Eye (tissue), 1 donor: ENCODE measurements at regions not wholly inside any gene's neighbourhood (a gene's known extent, or its start where the extent isn't known, plus 50 kb on each side); places are given as distances from the start of the nearest gene placed in this dataset.
"Not testable (repeated sequence)": the region's sequence is repeated elsewhere in the genome, so short reads cannot be mapped to it uniquely, and the experiment has no call there.

Experiments used
- DNase-seq: peaks from one replicate; pipeline ENCODE4 v3.0.0-alpha.2; 2015

DNA sequence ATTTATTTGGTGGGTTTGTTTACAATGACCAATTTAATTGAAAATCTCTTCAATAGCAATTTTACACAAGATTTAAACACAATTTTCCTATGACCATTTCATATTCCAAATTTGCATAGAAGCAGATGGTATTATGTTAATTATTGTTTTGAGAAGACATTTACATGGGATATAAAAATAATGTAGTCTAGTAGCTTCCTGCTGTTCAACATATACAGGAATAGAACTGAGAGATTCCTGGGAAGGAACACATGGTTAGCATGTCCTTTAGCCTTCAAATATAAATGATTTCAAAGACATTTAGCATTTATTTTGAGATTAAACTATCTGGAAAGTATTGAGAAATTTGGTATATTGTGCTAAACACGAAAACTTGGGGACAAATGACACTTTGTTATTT, 129.6 kb downstream of the KCNE4 start:
- no peak for DNase-seq

DNA sequence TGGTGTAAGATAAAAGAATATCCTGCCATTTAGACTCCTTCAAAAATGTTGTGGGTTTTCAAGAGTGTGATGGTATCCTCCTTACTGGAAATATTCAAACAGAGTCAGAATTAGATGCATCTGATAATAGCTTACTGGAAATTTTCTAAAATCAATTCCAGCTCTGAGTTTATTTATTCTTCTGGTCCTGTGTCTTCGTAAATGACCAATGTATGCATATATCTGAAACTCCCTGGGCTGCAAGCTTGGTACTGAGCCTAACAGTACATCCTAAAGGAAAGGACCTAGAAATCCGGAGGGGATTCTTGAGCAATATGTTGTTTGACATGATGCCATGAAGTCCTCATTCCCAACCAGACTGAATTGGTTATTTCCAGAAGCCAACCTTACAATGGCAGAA, 130.4 kb downstream of the KCNE4 start:
- DNase-seq = no peak

DNA sequence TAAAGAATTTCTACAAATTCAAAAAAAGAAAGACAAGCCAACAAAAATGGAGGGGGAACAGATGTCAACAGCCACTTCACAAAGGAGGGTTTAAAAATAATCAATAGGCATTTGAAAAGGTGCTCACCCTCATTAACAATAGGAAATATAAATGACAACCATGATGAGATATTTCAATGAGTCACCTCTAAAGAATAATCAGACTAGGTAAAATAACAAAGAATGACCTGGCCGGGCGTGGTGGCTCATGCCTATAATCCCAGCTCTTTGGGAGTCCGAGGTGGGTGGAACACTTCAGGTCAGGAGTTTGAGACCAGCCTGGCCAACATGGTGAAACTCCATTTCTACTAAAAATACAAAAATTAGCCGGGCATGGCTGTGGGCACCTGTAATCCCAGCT, 133.6 kb downstream of the KCNE4 start:
- no peak for DNase-seq

DNA sequence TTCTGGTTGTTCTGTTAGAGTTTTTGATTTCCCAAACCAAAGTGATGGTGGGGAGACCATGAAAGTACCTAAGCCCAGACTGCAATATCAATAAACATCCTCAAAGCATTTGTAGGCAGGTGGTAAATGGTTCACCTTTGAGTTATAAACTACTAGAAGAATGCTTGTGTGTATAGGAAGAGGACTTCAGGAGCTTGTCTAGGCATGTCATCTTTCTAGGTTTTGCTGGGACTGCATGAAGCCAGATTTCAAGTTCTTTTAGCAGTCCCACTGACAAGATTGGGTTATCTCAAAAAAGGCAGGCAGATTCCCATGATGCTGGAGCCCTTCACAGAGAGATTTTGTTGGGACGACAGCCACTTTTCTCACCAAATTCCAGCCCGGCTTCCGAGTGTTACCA, 135.3 kb downstream of the KCNE4 start:
- no peak for DNase-seq

DNA sequence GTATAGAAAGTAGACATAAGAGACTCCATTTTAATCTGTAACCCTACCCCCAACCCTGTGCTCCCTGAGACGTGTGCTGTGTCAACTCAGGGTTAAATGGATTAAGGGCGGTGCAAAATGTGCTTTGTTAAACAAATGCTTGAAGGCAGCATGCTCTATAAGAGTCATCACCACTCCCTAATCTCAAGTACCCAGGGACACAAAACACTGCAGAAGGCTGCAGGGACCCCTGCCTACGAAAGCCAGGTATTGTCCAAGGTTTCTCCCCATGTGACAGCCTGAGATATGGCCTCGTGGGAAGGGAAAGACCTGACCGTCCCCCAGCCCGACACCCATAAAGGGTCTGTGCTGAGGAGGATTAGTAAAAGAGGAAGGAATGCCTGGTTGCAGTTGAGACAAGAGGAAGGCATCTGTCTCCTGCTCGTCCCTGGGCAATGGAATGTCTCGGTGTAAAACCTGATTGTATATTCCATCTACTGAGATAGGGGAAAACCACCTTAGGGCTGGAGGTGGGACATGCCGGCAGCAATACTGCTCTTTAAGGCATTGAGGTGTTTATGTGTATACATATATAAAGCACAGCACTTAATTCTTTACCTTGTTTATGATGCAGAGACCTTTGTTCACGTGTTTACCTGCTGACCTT, 138.7 kb downstream of the KCNE4 start:
- DNase-seq = not testable (repeated sequence)

DNA sequence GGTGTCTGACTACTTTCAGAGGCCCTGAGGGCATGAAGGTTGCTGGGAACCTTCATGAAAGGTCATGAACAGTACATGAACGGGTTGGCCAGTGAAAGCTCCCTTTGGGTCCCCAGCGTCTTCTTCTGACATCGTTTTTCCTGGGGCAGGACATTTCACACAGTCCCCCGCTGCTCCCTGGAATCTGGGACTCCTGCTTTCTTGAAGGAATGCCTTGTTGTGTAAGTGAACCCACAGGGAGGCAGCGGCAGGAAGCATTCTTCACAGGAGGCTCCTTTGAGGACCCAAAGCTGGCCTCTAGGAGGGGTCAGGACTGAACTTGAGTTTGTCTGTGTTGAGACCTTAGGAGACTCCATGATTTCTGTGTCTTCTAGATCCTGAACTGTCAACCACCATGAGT, 144.3 kb downstream of the KCNE4 start:
- DNase-seq = no peak

DNA sequence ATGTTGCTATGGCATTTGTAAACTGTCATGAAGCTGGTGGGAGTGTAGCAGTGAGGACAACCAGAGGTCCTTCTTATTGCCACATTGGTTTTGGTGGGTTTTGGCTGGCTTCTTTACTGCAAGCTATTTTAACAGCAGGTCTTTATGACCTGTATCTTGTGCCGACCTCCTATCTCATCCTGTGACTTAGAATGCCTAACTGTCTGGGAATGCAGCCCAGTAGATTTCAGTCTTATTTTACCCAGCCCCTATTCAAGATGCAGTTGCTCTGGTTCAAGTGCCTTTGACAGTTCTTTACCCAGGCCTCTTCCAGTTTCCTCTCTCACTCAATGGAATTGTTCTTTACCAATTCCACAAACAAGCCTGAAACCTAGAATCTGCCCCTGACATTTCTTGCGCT, 145.1 kb downstream of the KCNE4 start:
- no peak for DNase-seq

DNA sequence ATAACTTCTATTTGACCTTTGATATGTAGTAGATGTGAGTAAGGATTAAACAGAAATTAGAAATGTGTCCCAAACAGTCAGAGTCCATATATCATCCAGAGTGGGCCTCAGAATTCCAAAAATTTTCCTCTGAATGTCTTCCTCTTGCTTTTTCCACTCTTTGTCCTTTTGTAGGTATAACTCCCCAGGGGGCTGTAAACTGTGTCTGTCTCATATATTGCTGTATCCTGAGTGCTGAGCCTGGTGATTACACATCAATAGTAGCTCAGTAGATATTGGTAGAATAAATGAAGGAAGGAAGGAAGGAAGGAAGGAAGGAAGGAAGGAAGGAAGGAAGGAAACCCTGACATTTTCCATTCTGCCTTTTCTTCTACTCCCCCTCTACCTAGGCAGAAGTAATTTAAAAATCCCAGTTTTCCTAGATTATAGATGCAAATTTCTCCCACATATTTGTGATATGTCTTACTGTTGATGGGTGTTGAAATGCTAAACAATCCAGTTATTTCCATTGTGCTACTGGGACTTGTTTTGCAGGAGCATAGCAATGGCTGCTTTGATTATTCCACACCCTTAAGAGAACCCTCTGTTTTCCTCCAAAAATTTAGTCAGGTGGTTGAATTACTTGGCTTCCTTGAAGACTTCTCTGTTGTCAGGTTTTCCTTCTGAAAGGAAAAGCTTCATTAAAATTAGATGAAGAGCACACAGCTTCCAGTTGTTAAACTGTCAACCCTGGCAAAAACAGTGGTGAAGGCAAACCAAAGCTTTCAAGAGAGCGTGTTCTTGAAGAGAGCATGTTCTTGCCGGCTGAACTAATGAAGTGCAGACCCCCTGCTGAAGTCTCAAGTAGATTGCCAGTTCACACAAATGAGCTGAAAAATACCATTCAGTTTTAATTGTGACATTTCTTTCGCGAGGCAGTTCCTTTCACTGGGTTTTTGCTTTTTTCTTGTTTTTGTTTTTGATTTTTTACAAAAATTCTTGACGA, 147.8 kb downstream of the KCNE4 start:
- DNase-seq = no peak

DNA sequence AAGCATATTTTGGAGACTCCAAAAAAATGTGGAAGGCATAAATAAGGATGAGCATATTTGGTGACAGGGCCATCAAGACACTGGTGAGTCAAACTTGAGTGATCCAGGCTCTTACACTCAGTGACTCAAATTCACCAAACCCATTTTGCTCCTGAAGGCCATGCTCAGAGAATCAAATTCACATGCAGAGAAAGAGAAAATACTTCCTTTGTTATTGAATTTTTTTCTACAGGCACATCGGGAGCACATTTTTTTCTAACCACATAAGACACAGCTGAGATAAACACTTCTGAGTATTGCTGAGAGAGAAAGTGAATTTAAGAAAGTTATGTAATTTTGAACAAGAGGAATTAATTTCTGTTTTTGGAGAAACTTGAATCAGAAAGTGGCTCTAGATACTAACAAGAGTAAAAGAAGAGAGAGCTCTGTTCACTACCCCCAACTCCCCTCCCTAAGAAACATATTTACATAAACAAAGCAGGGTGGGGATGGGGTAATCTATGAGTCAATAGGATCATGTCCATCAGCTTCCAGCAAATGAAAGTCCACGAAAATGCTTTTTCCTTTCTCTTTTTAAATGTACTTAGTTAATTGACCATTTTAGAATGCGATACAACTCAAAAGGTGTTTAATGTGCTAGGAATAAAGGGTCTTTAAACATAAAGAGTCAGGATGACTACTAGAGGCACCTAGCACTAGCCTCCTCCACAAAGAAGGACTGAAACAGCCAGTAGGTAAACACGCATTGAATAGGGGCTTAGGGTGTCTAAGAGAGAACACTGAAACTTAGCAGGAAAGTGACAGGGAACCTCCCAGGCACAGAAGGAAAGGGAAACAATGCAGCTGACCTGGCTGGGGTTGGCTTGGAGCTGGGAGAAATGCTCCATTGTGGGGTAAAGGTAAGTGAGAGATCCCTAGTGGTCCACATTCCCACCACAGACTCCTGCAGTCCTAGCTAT, 152.3 kb downstream of the KCNE4 start:
- no peak for DNase-seq

DNA sequence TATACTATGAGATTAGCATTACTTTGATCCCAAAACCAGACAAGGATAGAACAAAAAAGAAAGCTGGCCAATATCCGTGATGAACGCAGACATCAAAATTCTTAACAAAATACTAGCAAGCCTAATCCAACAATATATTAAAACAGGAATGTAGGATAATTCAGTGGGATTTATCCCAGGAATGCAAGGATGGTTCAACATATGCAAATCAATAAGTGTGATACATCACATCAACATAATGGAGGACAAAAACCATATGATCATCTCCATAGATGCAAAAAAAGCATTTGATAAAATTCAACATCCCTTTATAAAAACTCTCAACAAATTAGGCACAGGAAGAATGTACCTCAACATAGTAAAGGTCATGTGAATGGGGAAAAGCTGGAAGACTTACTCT, 158.5 kb downstream of the KCNE4 start:
- DNase-seq = no peak

DNA sequence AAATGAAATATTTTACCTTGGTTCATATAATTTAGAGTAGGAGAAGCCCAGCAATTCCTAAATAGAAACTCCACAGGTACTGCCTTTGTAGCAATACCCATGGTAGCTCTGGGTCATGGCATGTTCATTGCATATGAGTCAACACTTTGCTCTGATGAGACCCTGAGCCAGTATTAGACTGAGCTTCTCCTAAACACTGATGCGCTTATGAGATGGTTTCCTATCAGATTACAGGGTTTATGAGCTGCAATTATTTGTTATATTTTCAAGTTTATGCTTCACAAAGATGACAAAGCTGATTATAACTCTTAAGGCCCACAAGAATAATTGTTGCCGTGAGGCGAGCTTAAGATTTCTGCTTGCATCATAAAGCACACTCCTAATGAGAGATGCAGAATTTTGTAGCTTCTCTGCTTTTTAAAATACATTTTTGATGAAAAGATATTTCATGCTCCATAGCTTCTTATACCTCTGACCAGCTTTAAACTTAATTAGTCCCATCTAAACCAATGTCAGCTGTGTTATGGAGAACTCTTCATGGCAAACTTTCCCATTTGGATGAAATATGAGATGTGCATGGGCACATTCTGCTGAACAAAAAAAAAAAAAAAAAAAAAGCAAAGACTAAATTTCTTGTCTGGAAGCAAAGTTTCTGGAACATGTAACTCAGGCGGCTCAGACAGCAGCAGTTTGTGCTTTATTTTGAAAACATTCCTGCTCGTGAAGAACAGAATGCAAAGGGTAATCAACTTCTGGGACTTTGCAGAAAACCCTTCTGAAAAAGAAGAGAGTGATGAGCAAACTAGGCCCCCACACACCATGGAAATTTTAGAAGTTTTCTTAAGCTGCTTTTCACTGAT, 162.6 kb downstream of the KCNE4 start:
- DNase-seq = peak; percentile 32

DNA sequence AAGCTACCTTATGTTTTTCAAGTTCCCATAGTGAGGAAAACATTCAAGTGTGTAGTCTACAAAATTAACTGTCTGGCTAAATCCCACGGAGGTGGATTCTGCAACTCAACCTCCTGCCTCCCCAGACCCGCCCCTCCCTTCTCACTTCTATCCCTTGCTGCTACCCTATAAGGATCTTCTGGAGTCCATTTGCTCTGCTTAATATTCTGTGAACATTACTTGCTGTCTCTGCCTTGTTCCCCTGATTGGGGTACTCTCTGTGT, 163.2 kb downstream of the KCNE4 start:
- DNase-seq = no peak

DNA sequence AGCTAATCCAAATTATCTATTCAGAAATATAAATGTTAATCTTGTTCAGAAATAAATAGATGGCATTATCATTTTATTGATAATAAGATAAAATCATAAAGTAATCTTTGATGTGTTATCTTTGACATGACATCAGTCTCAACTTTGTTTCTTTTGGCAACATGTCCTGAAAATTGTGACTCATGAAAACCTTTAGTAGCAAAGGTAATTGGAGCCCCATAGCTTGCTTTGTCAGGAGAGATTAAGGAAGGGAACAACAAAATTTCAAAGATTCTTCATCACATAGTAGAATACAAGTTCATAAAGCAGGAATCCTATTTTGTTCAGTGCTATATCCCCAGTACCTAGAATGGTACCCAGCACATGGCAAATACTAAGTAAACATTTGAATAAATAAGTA, 165.4 kb downstream of the KCNE4 start:
- DNase-seq = no peak

DNA sequence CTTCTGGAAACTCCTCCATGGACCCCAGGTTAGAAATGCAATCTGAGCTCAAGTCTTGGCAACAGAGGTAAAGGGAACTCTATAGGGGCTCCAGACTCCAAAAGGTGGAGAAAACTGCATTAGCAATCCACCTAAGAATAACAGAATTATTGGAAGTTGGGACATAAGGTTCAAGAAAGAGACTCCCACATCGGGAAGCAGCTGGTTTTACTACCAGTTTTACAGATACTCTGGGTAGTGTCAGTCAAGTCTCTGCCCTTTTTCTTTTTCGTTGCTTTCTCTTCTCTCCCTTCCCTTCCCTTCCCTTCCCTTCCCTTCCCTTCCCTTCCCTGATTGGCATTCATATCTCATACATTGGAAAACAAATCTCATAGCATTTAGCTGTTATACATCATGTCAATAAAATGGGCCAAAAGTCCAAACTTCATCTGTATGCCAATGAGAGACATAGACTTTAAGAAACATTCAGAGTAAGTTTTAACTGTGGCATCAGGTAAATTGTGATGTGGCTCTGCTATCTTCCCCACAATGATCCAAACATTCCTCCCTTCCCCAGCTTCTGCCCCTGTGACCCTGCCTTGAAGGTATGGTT, 166.7 kb downstream of the KCNE4 start:
- no peak for DNase-seq

DNA sequence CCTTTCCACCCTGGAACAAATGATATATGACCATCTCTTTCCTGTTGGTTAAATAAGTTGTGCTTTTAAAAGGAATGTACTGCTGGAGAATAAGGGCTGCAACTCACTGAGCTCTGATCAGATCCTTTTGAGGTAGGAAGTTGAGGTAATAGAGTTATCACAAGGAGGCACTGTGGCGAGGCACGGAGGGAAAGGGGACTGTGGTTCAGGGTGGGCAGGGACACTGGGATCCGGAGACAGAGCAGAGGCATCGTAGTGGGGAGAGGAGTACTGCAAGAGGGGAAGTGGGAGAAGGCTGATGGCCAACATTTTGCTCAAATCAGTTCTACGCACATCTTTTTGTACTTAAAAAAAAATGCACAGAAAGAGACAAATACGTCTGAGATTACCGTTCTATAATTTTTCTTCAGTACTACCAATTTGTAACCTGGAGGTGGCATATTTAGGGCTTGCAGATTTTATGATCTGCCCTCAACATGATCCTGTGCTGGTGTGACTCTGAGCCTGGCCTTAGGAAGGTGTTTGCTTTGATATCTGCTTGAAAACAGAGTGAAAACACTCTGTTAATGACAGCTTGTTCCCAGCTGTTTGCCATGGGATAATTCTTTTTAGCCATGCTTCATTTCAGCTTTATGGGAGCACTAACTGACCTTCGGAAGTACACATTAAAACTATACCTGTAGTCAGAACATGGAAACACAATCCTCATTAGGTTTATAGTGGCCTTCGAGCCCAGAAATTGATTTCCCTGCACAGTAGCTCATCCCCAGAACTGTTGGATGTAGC, 168.1 kb downstream of the KCNE4 start:
- no peak for DNase-seq

DNA sequence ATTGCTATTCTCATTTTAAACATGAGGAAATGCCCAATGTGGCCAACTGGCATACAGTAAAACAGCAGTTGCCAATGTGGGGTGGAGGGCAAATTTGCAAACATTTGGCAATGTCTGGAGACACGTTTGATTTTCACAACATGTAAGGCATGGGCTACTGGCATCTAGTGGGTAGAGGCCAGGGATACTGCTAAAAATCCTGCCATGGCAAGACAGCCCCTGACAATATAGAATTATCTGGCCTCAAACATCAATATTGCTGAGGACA, 168.6 kb downstream of the KCNE4 start:
- DNase-seq = no peak

DNA sequence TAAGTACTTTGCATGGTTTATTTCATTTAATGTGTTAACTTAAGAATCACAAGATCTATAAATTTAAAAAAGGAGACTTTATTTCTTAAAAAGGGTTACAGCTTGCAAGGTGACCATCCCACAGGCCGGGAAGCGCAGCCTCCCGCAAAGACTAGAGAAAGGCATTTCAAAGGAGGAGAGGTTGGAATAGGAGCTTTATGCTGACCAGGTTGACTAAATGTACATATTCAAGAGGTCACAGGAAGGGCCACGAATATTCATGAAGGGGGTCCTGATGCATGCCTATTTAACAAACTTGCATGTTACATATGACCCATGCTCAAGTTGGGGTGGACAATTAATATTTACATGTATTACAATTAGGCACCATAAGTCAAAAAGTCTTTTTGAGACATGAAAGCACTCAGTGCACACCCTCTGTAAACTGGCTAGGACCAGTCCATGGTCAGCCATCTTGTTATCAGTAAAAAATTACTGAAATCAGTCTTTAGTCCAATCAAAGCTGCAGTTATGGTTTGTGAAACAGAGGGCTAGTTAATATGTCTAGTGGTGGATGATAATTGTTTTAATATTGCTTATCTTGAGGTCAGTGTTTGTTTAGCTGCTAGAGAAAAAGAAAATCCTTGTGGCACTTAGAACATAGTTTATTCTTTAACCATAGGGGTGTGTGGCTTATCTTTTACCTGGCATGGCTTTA, 169.3 kb downstream of the KCNE4 start:
- DNase-seq = no peak

DNA sequence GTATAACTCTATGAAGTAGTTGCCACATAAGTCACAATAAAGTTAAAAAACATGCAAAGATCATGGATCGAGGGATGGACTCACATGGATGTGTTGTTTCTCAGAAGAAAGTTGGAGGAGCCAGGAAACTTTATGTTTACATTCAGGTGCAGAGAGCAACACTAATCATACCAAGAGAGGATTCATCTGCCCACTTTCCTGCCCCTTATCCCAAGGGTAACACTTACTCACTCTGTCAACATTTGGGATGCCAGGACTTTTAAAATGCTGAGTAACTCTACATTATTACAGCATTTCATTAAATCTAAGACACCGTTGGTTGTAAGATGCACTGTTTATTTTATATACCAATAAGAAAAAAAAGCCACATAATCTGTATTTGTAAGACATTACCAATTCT, 170.4 kb downstream of the KCNE4 start:
- DNase-seq = no peak

DNA sequence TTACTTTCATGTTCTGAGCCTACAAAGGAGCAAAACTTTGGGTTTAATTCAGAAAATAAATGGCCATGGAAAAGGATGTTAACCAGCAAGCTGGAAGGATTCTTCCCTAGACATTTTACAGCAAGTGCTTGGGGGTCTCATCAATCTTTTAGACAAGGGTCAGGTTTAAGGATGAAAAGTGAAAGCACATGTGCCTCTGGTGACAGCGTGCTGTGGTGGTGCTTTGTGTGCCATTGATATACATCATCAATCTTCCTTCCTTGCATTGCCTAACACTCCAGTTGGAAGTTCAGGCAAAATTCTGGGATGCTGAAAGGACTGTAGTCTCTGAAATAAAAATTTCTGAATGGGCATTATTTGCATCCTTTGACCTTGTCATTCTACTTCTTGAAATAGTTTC, 171.2 kb downstream of the KCNE4 start:
- DNase-seq = no peak

DNA sequence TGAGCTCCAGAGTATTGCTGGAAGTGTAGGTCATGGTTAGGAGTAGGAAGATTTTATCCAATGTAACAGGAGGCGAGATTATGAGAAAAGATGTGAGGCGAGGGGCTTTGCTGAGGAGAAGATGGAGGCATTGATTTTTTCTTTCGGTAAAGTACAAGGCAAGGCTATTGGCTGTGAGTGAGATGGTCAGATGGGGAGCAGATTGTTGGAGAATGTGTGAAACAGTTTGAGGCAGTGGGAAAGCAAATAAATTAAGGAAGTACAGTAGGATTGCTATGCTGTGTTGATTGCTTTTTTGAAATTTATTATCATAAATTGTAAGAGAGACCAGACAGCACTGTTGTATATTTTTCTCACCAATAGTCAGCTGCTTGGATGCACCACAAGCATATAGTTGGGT, 173.3 kb downstream of the KCNE4 start:
- no peak for DNase-seq

DNA sequence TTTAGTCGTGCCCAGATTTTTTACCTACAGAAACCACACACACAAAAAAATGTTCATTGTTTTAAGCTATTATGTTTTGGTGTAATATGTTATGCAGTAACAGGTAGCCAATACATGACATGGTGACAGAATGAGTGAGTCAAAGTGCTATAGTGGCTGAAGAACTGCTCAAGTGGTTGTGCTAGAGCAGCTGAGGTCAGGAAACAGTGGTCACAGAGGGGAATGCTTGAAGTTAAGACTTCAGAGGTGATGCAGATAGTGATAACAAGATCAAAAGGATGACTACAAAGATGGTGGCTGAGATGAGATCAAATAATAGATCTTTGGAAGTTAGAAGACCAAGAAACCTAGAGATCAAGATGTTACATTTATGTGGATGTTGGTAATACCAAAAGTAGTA, 174.3 kb downstream of the KCNE4 start:
- no peak for DNase-seq
